Keratinocyte (primary cell): ENCODE measurements at regions not wholly inside any gene's neighbourhood (a gene's known extent, or its start where the extent isn't known, plus 50 kb on each side); places are given as distances from the start of the nearest gene placed in this dataset.

Experiments
- EZH2 ChIP-seq: IDR thresholded peaks from one replicate; pipeline ENCODE4 v1.6.1; 2012; ENCODE audit warnings: inconsistent platforms, mild to moderate bottlenecking, low read length, moderate library complexity
- TF ChIP-seq, protein P1 (sequence below), 3 experiments: IDR thresholded peaks in 1 of 3; conservative IDR thresholded peaks in 1 of 3; optimal IDR thresholded peaks in 1 of 3; 2 replicates in 2 of 3; 3 replicates in 1 of 3; pipeline versions ENCODE3 to v1.5.1; 2011; ENCODE audit warnings: low read length in 3 of 3, mild to moderate bottlenecking in 3 of 3, moderate library complexity in 2 of 3, control low read depth in 1 of 3, inconsistent platforms in 1 of 3; ENCODE audit not compliant: insufficient read depth in 2 of 3; ENCODE audit errors: extremely low read depth in 1 of 3

DNA sequence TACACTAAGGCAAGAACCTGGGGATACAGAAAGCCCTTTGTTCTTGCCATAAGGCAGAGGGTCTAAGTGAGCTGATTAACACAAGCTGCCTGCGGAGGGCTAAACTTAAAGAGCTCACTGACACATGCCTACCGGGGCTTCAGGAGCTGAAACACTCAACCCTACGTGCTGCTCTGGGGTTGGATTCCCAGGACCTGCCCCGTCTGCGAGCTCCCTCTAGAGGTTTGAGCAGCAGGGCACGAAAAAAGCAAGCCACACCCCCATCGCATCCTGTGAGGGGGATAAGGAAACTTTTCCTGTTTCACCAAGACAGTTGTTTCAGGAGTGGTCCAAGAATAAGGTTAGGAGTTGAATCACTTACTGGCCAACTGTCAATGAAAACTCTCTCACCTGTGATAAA is 562.1 kb downstream of the TMX3 start:
- TF ChIP-seq, protein P1, sequence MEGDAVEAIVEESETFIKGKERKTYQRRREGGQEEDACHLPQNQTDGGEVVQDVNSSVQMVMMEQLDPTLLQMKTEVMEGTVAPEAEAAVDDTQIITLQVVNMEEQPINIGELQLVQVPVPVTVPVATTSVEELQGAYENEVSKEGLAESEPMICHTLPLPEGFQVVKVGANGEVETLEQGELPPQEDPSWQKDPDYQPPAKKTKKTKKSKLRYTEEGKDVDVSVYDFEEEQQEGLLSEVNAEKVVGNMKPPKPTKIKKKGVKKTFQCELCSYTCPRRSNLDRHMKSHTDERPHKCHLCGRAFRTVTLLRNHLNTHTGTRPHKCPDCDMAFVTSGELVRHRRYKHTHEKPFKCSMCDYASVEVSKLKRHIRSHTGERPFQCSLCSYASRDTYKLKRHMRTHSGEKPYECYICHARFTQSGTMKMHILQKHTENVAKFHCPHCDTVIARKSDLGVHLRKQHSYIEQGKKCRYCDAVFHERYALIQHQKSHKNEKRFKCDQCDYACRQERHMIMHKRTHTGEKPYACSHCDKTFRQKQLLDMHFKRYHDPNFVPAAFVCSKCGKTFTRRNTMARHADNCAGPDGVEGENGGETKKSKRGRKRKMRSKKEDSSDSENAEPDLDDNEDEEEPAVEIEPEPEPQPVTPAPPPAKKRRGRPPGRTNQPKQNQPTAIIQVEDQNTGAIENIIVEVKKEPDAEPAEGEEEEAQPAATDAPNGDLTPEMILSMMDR (optimal IDR thresholded peaks at IDR 0.05 in 1 of 3, IDR thresholded peaks at IDR 0.05 in 1 of 3, conservative IDR thresholded peaks at IDR 0.05 in 1 of 3; ENCODE audit: extremely low read depth in 1 of 3, insufficient read depth in 2 of 3, low read length in 3 of 3) = peak in 1 of 3 experiments; percentile 18
- TF ChIP-seq EZH2 = no peak
